Fibroblast of upper back skin (primary cell): ENCODE measurements at regions not wholly inside any gene's neighbourhood (a gene's known extent, or its start where the extent isn't known, plus 50 kb on each side); places are given as distances from the start of the nearest gene placed in this dataset.
A peak's percentile ranks its signal among the peaks of the same experiment; 100 is the strongest.
"Not testable (repeated sequence)": the region's sequence is repeated elsewhere in the genome, so short reads cannot be mapped to it uniquely, and the experiment has no call there.

Experiments used
- DNase-seq: peaks from one replicate; pipeline ENCODE4 v3.0.0-alpha.2; 2013

DNA sequence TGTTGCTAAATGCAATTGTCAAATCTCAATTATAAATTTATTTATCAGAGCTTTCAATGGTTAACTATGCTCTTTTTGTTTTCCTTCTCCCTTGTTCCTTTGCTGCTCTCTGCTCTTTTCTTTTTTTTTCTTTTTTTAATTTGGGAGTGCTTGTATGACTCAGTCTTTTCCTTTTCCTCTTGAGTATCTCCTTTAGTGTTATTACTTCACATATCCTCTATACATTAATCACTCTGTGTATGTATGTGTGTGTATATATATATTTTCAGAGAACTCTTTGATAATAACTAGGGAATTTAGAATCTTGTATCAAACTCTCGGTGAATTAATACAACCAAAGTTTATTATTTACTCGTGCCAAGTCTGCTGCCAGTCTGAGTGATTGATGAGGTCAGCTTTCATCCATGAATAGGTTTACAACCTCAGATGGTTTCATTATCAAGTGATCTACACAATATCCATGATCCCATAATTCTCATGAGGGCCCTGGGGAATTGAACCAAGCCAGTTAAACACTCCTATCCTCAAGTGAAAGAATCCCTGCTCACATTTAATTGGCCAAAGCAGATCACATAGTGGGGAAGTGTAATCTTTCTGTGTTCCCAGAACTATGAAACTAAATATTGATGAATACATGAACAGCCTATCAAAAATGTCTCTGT is 743.4 kb upstream of the CNTN5 start:
- no peak for DNase-seq

DNA sequence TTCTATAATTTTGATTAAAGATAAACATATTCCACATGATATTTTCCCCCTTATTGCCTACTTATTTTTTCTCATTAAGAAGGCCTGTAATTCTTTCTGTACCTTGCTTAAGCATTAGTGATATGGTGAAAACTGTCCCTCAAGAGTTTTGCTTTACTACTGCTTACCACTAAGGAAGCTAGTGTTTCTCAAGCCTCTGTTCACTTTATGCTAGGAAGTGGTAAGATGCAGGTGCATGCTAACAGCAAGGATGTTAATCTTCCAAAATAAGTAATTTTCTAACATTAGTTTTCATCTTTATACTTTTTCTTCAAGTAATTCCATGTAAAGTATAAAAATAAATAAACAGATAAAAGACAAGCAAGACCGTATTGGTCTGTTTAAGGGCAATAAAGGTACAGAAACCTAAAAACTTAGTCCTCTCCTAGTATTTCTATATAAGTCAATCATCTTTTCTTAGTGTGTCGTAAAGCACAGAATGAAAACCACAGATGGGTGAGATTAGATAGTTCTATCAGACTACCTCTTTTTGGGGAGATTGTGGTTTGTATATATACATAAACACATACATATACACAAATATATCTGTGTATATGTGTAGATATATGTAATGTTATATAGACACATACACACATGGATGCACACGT is 731.0 kb upstream of the CNTN5 start:
- DNase-seq = no peak

DNA sequence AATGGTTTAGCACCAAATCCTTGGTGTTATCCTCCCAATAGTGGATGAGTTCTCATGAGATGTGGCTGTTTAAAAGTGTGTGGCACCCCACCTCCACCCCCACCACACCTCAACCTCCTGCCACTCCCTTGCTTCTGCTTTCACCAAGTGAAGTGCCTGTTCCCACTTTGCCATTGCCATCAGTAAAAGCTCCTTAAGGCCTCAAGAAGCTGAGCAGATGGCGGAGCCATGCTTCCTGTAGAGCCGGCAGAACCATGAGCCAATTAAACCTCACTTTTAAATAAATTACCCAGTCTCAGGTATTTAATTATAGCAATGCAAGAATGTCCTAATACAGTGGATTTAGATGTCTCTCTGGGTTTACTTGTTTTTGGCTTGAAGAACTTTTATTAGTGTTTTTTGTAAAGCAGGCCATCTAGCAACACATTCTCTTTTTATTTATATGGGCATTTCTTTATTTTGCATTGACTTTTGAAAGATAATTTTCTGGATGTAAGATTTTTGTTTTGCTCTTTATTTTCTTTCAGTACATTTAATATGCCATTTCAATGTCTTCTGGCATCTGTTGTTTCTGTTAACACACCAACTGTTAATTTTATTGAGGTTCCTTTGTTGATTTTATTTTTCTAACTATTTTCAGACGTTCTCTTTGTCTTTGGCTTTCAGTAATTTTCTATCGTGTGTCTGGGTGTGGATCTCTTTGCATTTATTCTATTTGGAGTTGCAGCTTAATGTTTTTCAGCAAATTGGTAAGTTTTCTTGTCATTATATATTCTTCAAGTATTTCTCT is 724.5 kb upstream of the CNTN5 start:
- no peak for DNase-seq

DNA sequence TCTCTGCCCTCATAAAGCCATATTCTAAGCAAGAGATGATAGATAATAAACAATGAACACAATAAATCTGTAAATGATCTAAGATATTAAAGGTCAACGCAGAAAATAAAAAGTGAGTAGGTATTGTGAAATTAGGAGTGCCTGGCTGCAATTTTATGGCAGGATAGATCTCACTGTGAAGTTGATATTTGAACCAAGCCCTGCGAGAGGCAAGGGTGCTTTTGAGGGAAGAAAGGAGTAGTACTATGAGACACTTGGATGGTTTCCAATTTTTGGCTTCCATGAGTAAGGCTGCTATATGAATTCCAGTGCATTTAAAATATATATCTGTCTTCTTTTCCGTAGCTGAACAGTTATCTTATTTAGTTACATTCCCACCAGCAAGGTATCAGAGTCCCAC is 720.0 kb upstream of the CNTN5 start:
- DNase-seq = peak; percentile 2

DNA sequence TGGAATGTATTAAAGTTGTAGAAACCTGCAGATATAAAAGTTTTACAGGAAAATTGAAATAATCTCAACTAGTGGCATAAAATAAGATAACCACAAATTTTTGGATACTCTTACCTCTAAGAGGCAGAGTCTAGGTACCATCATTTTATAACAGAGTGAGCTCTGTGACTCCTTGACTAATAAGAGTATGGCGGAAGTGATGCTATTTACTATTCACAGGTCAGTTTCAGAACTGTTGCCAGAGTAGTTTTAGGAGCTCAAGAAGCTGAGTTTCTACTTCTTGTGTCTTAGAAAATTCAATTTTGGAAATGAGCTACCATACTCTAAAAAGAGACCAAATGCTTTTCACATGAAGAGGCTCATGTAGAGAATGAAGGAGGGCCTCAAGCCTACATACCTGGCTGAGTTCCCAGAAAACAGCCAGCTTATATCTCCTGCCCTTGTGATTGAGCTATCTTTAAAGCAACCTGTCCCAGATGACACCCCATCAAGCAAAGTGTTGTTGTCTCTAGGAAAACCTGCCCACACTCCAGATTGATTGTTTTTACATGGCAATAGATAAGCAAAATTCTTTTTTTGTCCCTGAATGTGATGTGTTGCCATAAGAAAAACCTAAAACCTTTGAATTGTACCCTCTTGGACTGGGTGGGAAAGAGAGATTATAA is 712.8 kb upstream of the CNTN5 start:
- DNase-seq = no peak

DNA sequence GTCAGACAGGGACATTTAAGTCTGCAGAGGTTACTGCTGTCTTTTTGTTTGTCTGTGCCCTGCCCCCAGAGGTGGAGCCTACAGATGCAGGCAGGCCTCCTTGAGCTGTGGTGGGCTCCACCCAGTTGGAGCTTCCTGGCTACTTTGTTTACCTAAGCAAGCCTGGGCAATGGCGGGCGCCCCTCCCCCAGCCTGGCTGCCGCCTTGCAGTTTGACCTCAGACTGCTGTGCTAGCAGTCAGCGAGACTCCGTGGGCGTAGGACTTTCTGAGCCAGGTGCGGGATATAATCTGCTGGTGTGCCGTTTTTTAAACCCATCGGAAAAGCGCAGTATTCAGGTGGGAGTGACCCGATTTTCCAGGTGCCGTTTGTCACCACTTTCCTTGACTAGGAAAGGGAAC is 690.4 kb upstream of the CNTN5 start:
- DNase-seq = not testable (repeated sequence)

DNA sequence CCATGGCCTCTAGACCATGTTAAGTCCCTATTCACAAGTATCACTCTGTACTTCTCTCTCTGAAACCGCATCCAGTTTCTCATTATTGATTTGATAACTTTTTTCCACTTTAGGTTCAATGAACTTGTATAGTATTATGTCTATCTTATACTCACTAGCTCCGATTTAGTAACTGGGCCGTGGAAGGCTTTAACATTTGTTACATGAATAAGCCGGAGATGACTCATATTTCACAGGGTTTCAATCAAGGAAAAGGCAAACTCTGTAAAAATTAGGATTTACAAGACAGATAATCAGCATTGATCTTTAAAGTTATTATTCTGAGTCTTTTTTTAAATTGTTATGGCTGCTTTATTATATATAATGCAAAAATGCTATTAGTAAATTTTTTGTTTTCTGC is 662.2 kb upstream of the CNTN5 start:
- no peak for DNase-seq

DNA sequence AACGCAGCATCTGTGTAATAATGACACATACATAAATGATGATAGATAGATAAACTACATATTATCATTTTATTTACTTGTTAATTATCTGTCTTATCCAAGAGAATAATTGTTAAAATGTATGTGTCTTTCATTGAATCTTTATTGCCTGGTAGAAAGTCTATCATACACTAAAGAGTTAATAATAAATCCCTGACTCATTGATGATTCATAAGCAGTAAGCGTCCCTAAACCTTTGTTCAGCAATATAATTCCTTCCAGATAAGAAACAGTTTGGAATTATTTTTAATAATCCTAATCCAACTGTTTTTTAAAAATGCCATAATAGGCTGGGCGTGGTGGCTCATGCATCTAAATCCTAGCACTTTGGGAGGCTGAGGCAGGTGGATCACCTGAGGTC is 655.6 kb upstream of the CNTN5 start:
- peak; percentile 9 for DNase-seq

DNA sequence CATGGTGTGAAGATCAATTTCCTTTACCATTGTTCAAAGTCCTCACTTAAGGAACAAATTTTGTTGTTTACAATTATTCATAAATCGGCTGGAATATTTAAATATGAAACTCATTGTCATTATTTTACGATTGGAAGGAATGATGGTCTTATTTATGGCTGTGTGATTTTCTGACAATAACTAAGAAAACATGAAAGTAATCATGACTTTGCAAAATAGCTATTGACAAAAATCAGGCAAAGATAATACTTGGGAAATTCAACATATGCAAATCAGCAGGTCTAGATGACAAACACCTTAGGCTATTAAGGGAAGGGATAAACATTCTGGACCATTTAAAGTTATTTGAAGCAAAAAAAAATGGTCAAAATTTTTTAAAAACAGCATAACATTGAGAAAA is 654.8 kb upstream of the CNTN5 start:
- DNase-seq = no peak

DNA sequence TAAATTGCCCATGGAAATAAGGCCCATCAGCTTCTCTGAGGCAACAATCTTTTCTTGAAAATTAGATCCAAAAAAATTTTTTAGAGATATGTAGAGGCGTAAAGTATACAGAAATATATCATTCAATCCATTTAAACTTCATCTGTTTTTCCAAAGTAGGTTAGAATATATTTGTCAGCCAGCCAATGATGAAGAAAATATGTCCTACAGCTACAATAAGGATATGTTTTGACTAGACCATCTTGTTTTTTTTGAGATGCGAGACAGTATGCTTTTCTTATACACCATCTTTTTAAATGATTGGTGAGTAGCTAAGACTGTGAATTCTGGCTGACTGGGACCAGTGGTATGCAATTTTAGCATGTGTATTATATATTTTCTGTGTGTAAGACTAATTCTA is 630.4 kb upstream of the CNTN5 start:
- no peak for DNase-seq

DNA sequence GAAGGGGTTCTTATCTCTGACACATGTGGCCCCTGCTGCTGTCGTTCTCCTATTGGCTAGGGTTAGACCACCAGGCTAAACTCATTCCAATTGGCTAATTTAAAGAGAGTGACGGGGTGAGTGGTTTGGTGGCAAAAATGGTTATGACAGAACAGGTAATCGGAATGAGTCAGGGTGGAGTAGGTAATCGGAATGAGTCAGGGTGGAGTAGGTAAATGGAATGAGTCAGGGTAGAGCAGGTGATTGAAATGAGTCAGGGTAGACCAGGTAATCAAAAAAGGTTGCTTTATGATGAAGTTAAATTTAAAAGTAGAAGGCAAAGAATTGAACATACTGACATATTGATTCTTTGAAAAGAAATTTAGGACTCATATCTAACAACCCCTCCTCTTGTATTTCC is 626.2 kb upstream of the CNTN5 start:
- DNase-seq = not testable (repeated sequence)

DNA sequence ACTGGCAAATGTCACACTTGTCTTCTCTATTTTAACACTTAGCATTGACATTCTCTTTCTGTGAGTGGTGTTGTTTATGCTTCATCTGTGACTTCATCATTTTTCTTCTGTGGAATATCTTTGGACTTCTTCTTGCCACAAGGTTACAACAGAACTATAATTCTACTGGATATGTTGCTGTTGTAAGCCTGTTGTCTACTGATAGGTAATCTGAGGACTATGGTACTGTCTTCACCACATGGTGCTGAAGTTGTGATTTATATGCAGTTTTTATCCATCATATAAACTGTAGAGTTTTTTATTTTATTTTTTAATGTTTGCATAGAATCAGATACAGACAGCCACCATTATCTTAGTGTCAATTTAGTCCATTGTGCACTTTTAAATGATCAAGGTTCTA is 622.2 kb upstream of the CNTN5 start:
- no peak for DNase-seq

DNA sequence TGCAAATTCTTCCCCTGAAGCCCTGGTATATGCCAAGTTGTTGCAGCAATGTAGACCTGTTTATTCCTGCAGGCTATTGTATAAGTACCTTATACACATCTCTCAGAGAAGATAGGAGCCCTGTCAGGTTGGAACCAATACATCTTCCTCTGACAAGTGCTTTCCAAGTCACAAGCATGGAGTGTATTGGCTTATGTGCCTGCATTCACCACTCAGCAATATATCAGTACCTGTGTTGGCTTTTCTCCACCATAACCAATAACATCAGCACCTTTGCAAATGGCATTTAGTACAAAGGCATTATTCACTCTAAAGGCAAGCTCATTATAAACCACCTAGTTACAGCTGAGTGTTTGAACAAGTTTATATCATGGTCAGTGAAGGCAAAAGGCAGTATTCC is 611.7 kb upstream of the CNTN5 start:
- no peak for DNase-seq

DNA sequence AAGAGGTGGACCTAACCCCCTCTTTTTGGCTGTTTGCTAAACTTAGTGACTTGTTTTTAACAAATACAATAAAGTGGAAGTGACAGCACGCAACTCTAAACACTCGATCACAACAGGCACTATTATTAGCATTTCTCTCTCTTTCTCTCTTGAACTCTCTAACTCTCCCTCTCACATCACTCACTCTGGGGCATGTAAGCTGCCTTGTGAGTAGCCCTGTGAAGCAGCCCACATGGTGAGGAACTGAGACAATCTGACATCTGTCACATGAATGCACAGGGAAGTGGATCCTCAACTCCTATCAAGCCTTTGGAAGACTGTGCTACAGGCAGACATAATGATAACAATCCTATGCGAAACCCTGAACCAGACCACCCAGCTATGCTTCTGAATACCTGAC is 609.0 kb upstream of the CNTN5 start:
- DNase-seq = no peak

DNA sequence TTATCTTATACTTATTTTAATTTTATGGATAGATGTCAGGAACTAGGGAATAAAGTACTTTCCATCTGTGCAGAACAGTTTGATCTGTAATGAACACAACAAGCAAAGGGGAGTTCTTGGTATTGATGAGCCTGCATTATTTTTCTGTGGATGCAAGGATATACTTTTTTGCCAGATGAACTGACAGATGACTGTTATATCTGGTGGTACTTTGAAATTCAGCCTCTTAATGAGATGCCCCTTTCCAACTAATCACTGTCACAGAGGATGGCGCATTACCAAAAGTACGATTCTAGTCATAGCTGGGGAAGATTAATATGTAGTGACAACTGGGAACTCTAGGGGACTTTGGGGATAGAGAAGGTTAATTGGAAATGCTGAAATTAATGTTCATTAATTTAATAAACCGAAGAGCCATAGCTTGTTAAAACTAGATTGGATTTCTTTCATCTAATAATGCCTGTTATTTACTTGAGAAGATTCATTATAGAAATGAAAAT is 603.4 kb upstream of the CNTN5 start:
- DNase-seq = no peak

DNA sequence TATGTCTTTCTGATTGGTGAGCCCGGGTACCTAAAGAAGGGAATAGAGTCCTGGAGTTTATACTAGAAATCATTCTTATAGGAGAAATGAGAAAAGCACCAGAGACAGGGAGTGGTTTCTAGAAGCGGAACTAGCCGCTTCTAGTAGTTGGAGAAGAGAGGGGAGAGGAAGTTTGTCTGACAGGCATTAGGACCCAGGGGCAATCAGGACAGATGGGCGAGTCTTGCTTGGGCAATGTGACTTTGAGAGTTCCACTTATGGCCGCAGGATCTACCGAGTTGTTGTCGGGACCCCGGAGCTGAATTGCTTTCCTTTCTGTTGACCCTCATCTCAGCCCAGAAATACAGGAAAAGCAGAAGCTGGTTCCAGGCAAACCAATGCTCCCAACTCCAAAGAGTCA is 596.8 kb upstream of the CNTN5 start:
- DNase-seq = no peak

DNA sequence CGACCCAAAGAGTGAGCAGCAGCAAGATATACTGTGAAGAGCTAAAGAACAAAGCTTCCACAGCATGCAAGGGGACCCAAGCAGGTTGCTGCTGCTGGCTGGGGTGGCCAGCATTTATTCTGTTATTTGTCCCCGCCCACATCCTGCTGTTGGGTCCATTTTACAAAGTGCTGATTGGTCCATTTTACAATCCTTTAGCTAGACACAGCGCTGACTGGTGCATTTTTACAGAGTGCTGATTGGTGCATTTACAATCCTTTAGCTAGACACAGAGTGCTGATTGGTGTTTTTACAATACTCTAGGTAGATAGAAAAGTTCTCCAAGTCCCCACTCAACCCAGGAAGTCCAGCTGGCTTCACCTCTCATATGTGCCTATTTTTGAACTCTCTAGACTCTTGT is 596.0 kb upstream of the CNTN5 start:
- DNase-seq = not testable (repeated sequence)

DNA sequence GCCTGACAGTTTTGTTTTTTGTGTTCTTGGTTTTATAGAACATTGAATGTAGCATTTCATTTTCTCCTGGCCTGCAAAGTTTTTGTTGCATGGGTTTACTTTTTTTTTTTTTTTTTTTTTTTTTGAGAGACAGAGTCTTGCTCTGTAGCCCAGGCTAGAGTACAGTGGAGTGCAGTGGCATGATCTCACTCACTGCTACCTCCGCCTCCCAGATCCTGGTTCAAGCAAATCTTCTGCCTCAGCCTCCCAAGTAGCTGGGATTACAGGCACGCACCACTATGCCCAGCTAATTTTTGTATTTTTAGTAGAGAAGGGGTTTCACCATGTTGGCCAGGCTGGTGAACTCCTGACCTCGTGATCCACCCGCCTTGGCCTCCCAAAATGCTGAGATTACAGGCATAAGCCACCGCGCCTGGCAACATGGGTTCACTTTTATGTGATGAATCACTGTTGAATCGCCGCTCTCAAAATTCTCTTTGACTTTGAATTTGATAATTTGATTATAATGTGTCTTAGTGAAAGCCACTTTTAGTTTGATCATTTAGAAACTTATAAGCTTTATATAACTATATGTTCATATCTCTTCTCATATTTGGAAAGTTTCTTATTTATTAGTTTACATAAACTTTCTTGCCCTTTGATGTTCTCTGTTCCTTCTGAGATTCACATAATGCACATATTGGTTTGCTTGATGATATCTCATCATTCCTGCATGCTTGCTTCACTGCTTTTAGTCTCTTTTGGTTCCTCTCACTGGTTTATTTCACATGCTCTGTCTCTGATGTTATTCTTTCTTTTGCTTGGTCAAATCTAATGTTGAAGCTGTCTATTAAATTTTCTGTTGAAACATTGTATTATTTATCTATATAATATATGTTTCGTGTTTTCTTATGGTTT is 589.0 kb upstream of the CNTN5 start:
- no peak for DNase-seq

DNA sequence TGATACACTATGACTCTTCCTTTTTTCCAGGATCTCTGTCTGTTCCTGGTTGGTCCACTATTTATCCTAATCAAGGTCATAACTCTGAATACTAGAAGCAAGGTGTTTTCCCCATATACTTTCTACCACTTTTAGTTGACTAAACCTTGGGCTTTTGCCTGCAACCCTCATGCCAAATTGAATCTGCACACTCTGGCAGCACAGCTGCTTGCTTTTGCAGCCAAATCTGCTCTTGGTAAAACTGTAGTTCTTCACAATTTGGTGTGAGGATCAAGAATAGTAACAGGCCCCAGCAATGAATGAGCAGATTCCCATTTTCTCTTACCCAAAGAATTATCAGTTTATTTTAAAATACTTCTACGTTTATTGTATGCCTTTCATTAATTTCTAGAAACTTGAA is 586.5 kb upstream of the CNTN5 start:
- DNase-seq = no peak

DNA sequence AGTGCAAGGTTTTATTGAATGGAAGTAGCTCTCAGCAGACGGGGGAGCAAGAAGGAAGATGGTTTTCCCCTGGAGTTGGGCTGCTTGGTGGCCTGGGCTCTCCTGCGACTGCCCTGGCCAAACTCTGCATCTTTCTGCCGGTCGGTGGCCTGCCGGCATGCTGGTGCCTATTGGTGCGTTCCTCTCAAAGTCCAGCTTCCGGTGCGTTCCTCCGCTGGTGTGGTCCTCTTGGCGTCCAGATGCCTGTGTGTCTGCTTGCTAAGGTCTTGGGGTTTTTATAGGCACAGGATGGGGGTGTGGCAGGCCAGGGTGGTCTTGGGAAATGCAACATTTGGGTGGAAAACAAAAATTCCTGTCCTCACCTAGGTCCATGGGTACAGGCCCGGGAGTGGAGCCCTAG is 567.4 kb upstream of the CNTN5 start:
- DNase-seq = no peak

DNA sequence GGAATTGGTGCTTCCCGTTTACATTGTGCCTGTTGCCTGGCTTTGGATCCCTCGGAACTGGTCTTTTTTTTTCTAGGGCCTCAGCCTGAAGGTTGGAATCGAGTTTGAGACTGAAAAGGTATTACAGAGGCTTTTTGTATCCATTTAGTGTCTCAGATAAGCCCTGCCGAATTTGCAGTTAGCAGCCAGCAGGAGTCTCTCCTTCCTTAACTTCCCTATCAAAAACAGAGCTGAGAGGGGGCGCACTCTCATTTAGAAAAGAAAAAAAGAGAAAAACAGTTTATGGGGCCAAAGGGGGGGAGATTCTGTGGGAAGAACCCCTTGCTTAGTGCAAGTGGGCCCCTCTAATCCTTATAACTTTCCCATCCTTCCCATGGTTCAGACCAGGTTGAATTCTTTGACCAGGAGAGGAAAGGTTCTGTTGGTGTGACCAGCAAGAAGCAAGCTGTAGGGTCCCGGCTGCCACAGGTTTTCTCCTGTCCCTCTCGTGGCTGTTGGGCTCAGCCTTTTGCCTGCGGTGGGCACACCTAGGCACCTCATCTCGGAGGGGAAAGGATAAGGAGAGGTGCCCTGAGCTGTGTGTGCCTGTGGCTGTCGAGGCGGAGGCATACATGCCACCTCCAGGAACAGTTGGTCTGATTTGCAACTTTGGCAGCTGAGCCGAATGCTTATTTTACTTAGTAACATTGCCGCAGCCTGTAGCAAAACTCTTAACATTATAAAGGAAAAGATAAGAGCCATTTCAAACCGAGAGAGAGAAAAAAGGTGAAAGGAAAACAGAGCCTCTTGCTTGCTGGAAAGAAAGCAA is 565.0 kb upstream of the CNTN5 start:
- no peak for DNase-seq

DNA sequence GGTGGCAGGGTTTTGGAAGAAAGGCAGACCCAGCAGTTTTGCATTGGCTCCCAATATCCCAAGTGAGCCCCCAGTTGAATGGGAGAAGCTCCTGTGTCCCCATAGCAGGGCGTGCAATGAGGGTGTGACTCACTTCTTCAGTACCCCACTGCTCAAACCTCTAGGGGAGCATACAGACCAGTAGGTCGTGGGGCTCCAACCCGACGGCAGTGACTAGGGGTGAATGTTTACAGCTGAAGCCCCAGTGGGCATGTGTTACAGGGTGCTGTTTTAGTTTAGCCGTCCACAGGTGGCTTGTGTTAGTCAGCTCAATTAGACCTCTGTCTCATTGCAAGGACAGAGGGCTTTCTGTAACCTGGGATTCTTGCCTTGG is 564.5 kb upstream of the CNTN5 start:
- DNase-seq = no peak
